RWPE2 (cell line): ENCODE measurements at regions not wholly inside any gene's neighbourhood (a gene's known extent, or its start where the extent isn't known, plus 50 kb on each side); places are given as distances from the start of the nearest gene placed in this dataset.

Source experiments
- ATAC-seq: fragments of 200-7000 bp; cut with Tn5 transposase; 3 replicates; pipeline ENCODE4 v1.9.1; 2021; ENCODE audit warnings: low read depth
- DNase-seq: peaks from one replicate; pipeline ENCODE4 v3.0.0-alpha.2; 2020; ENCODE audit warnings: low spot score
- H3K27ac ChIP-seq: fragments of 450-650 bp; 2 replicates; pipeline ENCODE4 v1.5.1; 2017; ENCODE audit warnings: mild to moderate bottlenecking; ENCODE audit not compliant: poor library complexity, severe bottlenecking
- H3K27me3 ChIP-seq: fragments of 250-450 bp; sonication (Bioruptor Pico); 2 replicates; pipeline ENCODE4 v1.5.1; 2021; ENCODE audit warnings: mild to moderate bottlenecking, moderate library complexity; ENCODE audit not compliant: insufficient read depth, poor library complexity, severe bottlenecking
- H3K36me3 ChIP-seq: fragments of 250-450 bp; sonication (Bioruptor Pico); 2 replicates; pipeline ENCODE4 v1.5.1; 2020; ENCODE audit warnings: low read depth, mild to moderate bottlenecking, moderate library complexity
- H3K4me1 ChIP-seq: fragments of 250-450 bp; sonication (Bioruptor Pico); 2 replicates; pipeline ENCODE4 v1.5.1; 2021; ENCODE audit warnings: mild to moderate bottlenecking, moderate library complexity; ENCODE audit not compliant: insufficient read depth, poor library complexity, severe bottlenecking
- H3K4me3 ChIP-seq: fragments of 250-450 bp; sonication (Bioruptor Pico); 2 replicates; pipeline ENCODE4 v1.5.1; 2021; ENCODE audit warnings: mild to moderate bottlenecking, moderate library complexity; ENCODE audit not compliant: severe bottlenecking
- H3K9me3 ChIP-seq: fragments of 250-450 bp; sonication (Bioruptor Pico); 2 replicates; pipeline ENCODE4 v1.5.1; 2021; ENCODE audit warnings: mild to moderate bottlenecking, moderate library complexity; ENCODE audit not compliant: severe bottlenecking
- CTCF ChIP-seq: fragments of 450-650 bp; IDR thresholded peaks from one replicate; pipeline ENCODE4 v1.5.1; 2017; ENCODE audit warnings: mild to moderate bottlenecking, moderate library complexity; ENCODE audit not compliant: poor library complexity, severe bottlenecking

DNA sequence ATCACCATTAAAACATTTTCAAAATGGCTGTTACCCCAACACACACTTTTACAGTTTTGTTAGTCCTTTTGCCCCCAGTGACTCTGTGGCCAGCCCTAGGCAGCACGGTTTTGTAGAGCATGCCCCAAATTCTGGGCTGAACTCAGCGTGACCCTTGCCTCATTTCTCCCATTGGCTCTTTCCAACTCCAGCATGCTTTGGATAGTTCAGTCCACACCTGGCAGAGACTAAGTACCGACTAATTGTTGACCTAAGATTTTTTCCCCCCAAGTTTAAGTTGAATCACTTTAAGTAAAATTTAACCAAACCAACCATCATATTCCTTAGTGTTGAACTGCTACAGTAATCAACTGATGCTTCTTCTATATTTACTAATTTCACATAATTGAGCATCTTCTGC, 62.4 kb upstream of the LRRC8B start:
- Histone ChIP-seq H3K36me3 (no peaks in the 10 kb centered on the region), H3K27me3 (no peaks in the 10 kb centered on the region), H3K4me1 (no peaks in the 10 kb centered on the region), H3K9me3 (no peaks in the 10 kb centered on the region), H3K4me3 (no peak overlapping the region), H3K27ac (no peak overlapping the region)
- ATAC-seq: no peak
- DNase-seq: no peak
- no peak for TF ChIP-seq CTCF

DNA sequence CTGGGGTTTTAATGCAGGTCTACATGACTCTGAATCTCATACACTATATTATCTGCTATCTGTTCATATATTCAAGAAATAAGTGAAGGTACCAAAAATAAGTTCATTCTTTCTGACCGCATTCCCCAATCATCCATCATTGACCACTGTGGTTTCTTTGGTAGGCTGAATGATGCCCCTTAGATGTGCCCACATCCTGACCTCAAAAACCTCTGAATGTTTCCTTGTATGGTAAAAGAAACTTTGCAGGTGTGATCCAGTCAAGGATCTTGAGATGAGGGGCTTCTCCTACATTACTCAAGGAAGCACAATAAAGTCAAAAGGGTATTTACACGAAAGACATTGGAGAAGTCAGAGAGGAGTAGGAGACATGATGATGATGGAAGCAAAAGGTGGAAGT, 60.6 kb upstream of the LRRC8B start:
- ATAC-seq (no peak), DNase-seq (no peak)
- H3K36me3 ChIP-seq: no peaks in the 10 kb centered on the region
- H3K9me3 ChIP-seq: no peaks in the 10 kb centered on the region
- no peak overlapping the region for H3K4me3 ChIP-seq
- H3K27me3 ChIP-seq: no peaks in the 10 kb centered on the region
- no peak overlapping the region for H3K27ac ChIP-seq
- H3K4me1 ChIP-seq: no peaks in the 10 kb centered on the region
- TF ChIP-seq CTCF: no peak

GRCh38 chr1:89465201-89465600, 59.4 kb upstream of the LRRC8B start:
- Histone ChIP-seq H3K36me3 (no peaks in the 10 kb centered on the region), H3K27me3 (no peaks in the 10 kb centered on the region), H3K9me3 (no peaks in the 10 kb centered on the region)

DNA sequence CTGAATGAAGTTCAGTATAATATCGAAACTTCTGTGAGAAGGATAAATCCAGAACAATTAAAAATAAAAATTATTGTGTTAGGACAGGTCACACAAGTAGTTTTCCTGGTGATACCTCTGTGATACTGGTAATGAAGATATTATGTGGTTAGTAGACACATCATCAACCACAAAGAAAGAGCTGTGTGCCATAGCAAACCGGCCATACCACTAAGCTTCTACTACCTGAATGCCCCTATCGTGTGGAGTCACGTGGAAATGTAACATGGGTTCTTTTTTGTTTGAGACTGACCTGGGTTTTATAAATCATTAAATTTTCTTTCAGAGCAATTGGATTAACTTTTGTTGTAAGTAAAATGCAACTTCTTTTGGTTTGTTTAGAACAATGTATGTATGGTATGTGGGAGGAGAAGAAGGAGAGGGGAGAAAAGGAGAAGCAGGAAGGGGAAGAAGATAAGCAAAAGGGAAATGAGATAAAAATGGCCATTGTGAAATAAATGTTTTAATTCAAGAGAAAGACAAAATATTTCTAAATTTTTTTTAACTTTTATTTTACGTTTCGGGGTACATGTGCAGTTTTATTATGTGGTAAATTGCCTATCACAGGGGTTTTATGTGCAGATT, 58.2 kb upstream of the LRRC8B start:
- H3K27me3 ChIP-seq: no peaks in the 10 kb centered on the region
- H3K9me3 ChIP-seq: no peaks in the 10 kb centered on the region
- ATAC-seq (no peak), DNase-seq (no peak)
- no peak for TF ChIP-seq CTCF
- no peak overlapping the region for H3K27ac ChIP-seq
- H3K4me1 ChIP-seq: no peaks in the 10 kb centered on the region
- no peak overlapping the region for H3K4me3 ChIP-seq
- no peaks in the 10 kb centered on the region for H3K36me3 ChIP-seq

More at GRCh38 chr1:89465201-89465600, 59.4 kb upstream of the LRRC8B start:
- DNase-seq: no peak
- Histone ChIP-seq H3K4me1 (no peaks in the 10 kb centered on the region), H3K4me3 (no peak overlapping the region), H3K27ac (no peak overlapping the region)
- TF ChIP-seq CTCF: no peak
- peak; percentile 73 for ATAC-seq

DNA sequence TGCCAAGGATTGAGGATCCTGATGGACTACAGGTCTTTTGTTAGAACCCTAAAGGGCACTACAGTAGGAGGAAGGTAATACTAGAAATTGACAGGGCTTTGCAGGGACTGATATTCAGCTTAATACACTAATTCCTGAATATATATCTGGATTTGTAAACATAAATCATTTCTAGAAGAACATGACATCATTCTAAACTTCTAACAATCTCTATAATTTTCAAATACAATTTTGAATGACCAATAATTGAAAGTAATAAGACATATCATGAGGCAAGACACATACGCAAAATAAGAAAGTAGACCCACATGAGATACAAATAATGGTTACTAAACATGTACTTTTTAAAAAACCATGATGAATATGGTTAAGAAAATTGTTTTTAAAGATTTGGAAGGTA, 52.4 kb upstream of the LRRC8B start:
- H3K36me3 ChIP-seq: no peaks in the 10 kb centered on the region
- ATAC-seq (no peak), DNase-seq (no peak)
- no peak overlapping the region for H3K4me3 ChIP-seq
- no peak overlapping the region for H3K27ac ChIP-seq
- H3K9me3 ChIP-seq: no peaks in the 10 kb centered on the region
- no peaks in the 10 kb centered on the region for H3K4me1 ChIP-seq
- no peaks in the 10 kb centered on the region for H3K27me3 ChIP-seq
- TF ChIP-seq CTCF: no peak
